PC-9 (cell line): ENCODE measurements at regions not wholly inside any gene's neighbourhood (a gene's known extent, or its start where the extent isn't known, plus 50 kb on each side); places are given as distances from the start of the nearest gene placed in this dataset.

Source experiments
- EZH2 ChIP-seq: fragments of 200-600 bp; sonication (generic); IDR thresholded peaks from 2 replicates; pipeline ENCODE4 v1.8.0; 2017; ENCODE audit warnings: antibody characterized with exemption, low read depth
- TF ChIP-seq, protein P1 (sequence below): fragments of 200-600 bp; sonication (generic); conservative IDR thresholded peaks from 2 replicates; pipeline ENCODE4 v1.6.1; 2017; ENCODE audit warnings: mixed run types, antibody characterized with exemption, mild to moderate bottlenecking, moderate library complexity

- TF ChIP-seq, protein P1, sequence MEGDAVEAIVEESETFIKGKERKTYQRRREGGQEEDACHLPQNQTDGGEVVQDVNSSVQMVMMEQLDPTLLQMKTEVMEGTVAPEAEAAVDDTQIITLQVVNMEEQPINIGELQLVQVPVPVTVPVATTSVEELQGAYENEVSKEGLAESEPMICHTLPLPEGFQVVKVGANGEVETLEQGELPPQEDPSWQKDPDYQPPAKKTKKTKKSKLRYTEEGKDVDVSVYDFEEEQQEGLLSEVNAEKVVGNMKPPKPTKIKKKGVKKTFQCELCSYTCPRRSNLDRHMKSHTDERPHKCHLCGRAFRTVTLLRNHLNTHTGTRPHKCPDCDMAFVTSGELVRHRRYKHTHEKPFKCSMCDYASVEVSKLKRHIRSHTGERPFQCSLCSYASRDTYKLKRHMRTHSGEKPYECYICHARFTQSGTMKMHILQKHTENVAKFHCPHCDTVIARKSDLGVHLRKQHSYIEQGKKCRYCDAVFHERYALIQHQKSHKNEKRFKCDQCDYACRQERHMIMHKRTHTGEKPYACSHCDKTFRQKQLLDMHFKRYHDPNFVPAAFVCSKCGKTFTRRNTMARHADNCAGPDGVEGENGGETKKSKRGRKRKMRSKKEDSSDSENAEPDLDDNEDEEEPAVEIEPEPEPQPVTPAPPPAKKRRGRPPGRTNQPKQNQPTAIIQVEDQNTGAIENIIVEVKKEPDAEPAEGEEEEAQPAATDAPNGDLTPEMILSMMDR = no peak
- no peak for TF ChIP-seq EZH2
Observed at GRCh38 chr5:15322421-15322820, 177.6 kb upstream of the FBXL7 start.
